ENCODE measurements at regions not wholly inside any gene's neighbourhood (a gene's known extent, or its start where the extent isn't known, plus 50 kb on each side); places are given as distances from the start of the nearest gene placed in this dataset.

DNA sequence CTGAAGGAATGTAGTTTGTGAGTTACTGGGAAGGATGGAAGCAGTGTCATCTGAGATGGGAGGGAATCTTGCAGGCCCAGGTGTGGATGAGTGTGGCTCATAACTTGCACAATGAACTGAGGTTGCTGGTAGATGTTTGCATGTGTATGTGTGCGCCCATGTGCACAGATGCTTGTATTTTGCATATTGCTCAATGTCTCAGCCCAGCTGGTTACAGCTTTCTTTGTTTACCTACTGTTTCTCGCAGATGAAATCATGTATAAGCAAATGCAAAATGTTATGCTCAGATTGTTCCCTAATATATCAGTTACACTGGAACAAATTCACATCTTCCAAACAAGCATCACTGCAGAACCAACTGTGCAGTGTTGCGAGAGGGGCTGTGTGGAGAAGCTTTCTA is 452.2 kb upstream of the EEF2KMT start:
- Mint-ChIP-seq H3K27ac (ENCODE audit: unreplicated experiment) (no peak overlapping the region), H3K36me3 (ENCODE audit: unreplicated experiment) (no peaks in the 10 kb centered on the region), H3K4me3 (ENCODE audit: unreplicated experiment) (no peak overlapping the region), H3K27me3 (ENCODE audit: unreplicated experiment) (peaks cover 1% of the 10 kb centered on the region), H3K9me3 (ENCODE audit: unreplicated experiment) (no peaks in the 10 kb centered on the region), H3K4me1 (ENCODE audit: low read depth, unreplicated experiment) (no peaks in the 10 kb centered on the region)
- no peak for DNase-seq
- TF ChIP-seq, protein P1, sequence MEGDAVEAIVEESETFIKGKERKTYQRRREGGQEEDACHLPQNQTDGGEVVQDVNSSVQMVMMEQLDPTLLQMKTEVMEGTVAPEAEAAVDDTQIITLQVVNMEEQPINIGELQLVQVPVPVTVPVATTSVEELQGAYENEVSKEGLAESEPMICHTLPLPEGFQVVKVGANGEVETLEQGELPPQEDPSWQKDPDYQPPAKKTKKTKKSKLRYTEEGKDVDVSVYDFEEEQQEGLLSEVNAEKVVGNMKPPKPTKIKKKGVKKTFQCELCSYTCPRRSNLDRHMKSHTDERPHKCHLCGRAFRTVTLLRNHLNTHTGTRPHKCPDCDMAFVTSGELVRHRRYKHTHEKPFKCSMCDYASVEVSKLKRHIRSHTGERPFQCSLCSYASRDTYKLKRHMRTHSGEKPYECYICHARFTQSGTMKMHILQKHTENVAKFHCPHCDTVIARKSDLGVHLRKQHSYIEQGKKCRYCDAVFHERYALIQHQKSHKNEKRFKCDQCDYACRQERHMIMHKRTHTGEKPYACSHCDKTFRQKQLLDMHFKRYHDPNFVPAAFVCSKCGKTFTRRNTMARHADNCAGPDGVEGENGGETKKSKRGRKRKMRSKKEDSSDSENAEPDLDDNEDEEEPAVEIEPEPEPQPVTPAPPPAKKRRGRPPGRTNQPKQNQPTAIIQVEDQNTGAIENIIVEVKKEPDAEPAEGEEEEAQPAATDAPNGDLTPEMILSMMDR (IDR thresholded peaks at IDR 0.05; ENCODE audit: partially characterized antibody, unreplicated experiment), result no peak

- H3K27me3 Mint-ChIP-seq (ENCODE audit: unreplicated experiment), result peaks cover 4% of the 10 kb centered on the region
- no peak overlapping the region for H3K27ac Mint-ChIP-seq (ENCODE audit: unreplicated experiment)
- TF ChIP-seq, protein P1 (IDR thresholded peaks at IDR 0.05; ENCODE audit: partially characterized antibody, unreplicated experiment), result no peak
- H3K9me3 Mint-ChIP-seq (ENCODE audit: unreplicated experiment), result no peaks in the 10 kb centered on the region
- H3K36me3 Mint-ChIP-seq (ENCODE audit: unreplicated experiment), result no peaks in the 10 kb centered on the region
- DNase-seq, result no peak
- no peaks in the 10 kb centered on the region for H3K4me1 Mint-ChIP-seq (ENCODE audit: low read depth, unreplicated experiment)
- H3K4me3 Mint-ChIP-seq (ENCODE audit: unreplicated experiment), result no peak overlapping the region
Measured at GRCh38 chr16:5541356-5541755, 443.8 kb upstream of the EEF2KMT start.

DNA sequence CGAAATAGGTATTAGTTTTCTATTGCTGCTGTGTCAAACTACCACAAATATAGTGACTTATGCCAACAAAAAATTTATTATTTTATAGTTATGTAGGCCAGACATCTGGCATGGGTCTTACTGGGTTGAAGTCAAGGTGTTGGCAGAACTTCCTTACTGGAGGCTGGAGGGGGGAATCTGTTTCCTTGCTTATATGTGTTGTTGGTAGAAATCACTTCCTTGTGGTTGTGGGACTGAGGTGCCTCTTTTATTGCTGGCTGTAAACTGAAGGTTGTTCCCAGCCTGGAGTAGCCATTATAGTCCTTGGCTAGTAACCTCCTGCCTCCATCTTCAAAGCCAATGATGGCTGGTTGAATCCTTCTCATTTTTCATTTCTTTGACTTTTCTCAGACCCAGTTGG is 439.8 kb upstream of the EEF2KMT start:
- Mint-ChIP-seq H3K4me1 (ENCODE audit: low read depth, unreplicated experiment) (no peaks in the 10 kb centered on the region), H3K36me3 (ENCODE audit: unreplicated experiment) (no peaks in the 10 kb centered on the region), H3K4me3 (ENCODE audit: unreplicated experiment) (no peak overlapping the region), H3K27ac (ENCODE audit: unreplicated experiment) (no peak overlapping the region), H3K9me3 (ENCODE audit: unreplicated experiment) (no peaks in the 10 kb centered on the region), H3K27me3 (ENCODE audit: unreplicated experiment) (peaks cover 5% of the 10 kb centered on the region)
- TF ChIP-seq, protein P1 (IDR thresholded peaks at IDR 0.05; ENCODE audit: partially characterized antibody, unreplicated experiment), result no peak
- DNase-seq, result no peak

GRCh38 chr16:5533321-5533888 is 435.8 kb upstream of the EEF2KMT start:
- Mint-ChIP-seq H3K9me3 (ENCODE audit: unreplicated experiment) (peaks cover 3% of the 10 kb centered on the region), H3K4me3 (ENCODE audit: unreplicated experiment) (no peak overlapping the region), H3K36me3 (ENCODE audit: unreplicated experiment) (no peaks in the 10 kb centered on the region), H3K27me3 (ENCODE audit: unreplicated experiment) (peaks cover 5% of the 10 kb centered on the region), H3K4me1 (ENCODE audit: low read depth, unreplicated experiment) (no peaks in the 10 kb centered on the region), H3K27ac (ENCODE audit: unreplicated experiment) (no peak overlapping the region)
- no peak for DNase-seq
- TF ChIP-seq, protein P1 (IDR thresholded peaks at IDR 0.05; ENCODE audit: partially characterized antibody, unreplicated experiment), result no peak

DNA sequence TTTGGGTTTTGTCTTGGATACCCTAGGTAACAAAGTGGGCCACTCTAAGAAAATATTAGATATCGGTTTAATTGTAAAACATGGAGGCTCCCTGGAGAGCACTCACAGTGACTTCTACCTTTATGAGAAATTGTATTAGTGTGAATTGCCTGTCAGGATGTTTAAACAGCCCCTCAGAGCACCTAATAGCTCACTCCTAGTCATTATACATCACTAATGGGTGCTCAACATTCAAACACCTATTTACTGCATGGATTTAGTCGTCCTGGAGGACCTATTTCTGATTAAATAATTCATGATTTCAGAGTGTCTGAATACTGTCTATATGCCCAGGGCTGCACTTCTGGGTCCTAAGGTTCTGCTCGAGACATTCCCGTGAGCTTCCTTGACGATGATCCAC is 430.2 kb upstream of the EEF2KMT start:
- TF ChIP-seq, protein P1 (IDR thresholded peaks at IDR 0.05; ENCODE audit: partially characterized antibody, unreplicated experiment), result no peak
- Mint-ChIP-seq H3K4me1 (ENCODE audit: low read depth, unreplicated experiment) (no peaks in the 10 kb centered on the region), H3K36me3 (ENCODE audit: unreplicated experiment) (no peaks in the 10 kb centered on the region), H3K27ac (ENCODE audit: unreplicated experiment) (no peak overlapping the region), H3K9me3 (ENCODE audit: unreplicated experiment) (peaks cover 4% of the 10 kb centered on the region), H3K27me3 (ENCODE audit: unreplicated experiment) (no peaks in the 10 kb centered on the region), H3K4me3 (ENCODE audit: unreplicated experiment) (no peak overlapping the region)
- DNase-seq, result no peak

Data from glutamatergic neuron (in vitro differentiated cells).